ENCODE measurements at regions not wholly inside any gene's neighbourhood (a gene's known extent, or its start where the extent isn't known, plus 50 kb on each side); places are given as distances from the start of the nearest gene placed in this dataset.
A peak's percentile ranks its signal among the peaks of the same experiment; 100 is the strongest.

DNA sequence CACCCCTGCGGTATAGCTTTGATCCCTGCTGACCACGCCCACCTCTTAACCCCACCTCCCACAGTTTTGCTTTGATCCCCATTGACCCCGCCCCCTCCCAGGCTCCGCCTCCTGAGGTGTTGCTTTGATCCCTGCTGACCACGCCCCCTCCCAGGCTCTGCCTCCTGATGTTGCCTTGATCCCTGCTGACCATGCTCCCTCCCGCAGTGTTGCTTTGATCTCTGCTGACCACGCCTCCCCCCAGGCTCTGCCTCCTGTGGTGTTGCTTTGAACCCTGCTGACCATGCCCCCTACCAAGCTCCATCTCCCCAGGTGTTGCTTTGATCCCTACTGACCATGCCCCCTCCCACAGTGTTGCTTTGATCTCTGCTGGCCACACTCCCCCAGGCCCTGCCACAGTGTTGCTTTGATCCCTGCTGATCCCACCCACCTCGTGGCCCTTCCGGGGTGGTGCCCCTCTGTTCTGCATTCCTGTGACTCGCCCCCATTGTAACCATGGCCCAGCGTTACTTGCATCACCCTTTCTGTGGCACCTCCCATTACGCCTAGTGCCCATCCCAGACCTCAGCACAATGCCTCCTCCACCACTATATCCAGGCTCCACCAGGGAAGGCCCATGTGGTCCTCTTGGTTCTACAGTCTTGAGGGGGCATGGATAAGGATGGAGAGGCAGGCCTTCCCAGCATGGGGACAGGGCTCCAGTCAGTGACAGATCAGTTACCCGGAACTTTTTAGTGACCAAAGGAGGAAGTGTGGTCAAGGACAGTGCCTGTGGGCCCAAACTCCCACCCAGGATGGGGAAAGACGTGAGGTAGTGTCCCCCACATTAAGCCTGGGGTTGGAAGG lies 70.8 kb downstream of the ADRA2C start:
- no peak overlapping the region for H3K4me3 Mint-ChIP-seq
- H3K36me3 Mint-ChIP-seq (ENCODE audit: low read depth) = no peaks in the 10 kb centered on the region
- peak; percentile 62 for DNase-seq

DNA sequence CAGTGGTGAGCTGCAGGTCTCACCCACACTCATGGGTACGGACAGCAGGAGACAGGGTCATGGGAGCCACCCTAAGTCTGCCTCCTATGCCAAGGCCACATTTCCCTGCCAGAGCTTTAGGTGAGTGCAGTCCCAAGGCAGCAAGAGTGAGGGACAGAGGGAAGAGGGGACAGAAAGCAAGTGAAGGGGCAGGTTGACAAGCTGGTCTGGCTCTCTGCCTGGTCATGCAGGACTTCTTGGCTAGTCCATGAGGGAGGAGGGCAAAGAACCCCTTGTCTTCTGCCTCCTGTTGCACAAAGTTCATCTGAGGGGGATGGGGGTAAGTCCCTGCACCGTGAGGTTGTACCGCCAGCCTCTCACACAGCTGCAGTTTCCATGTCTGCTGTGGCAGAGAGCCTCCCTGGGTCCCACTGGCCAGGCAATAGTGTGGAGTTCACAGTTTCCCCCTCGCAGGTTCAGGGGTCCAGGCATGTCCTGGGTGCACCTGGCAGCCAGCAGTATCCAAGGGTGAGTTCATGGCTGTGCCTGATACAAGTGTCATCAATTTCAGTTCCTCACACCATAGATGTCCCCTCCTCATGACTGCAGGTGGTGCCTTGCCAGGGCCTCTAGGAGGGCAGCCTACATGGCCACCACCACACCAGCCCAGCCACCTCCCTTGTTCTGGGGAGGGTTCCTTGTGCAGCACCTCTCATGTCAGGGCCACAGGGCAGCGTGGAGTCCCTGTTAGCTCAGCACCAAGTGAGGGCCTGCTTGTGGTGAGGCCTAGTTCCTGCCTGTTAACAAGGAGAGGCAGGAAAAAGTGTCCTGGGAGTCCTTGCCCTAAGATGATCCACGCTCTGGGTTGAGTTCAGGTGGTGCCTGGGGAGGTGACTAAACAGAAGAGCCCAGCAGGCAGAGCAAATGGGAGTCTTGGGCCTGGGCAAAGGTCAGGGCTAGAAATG lies 72.5 kb downstream of the ADRA2C start:
- H3K9me3 Mint-ChIP-seq = no peaks in the 10 kb centered on the region
- DNase-seq = no peak
- no peaks in the 10 kb centered on the region for H3K4me1 Mint-ChIP-seq
- peaks cover 4% of the 10 kb centered on the region for H3K27me3 Mint-ChIP-seq
- no peak overlapping the region for H3K27ac Mint-ChIP-seq
- H3K4me3 Mint-ChIP-seq = no peak overlapping the region
- intact Hi-C loops (cut with micrococcal nuclease) = no loop called here
- no peaks in the 10 kb centered on the region for H3K36me3 Mint-ChIP-seq (ENCODE audit: low read depth)

More for the DNA sequence above, 70.8 kb downstream of the ADRA2C start:
- H3K9me3 Mint-ChIP-seq = no peaks in the 10 kb centered on the region
- intact Hi-C loops (cut with micrococcal nuclease) = no loop called here
- no peak overlapping the region for H3K27ac Mint-ChIP-seq
- peaks cover 4% of the 10 kb centered on the region for H3K27me3 Mint-ChIP-seq
- H3K4me1 Mint-ChIP-seq = no peaks in the 10 kb centered on the region

- intact Hi-C loops (cut with micrococcal nuclease) = no loop called here
Measured at GRCh38 chr4:3845094-3845743, 79.0 kb downstream of the ADRA2C start.

DNA sequence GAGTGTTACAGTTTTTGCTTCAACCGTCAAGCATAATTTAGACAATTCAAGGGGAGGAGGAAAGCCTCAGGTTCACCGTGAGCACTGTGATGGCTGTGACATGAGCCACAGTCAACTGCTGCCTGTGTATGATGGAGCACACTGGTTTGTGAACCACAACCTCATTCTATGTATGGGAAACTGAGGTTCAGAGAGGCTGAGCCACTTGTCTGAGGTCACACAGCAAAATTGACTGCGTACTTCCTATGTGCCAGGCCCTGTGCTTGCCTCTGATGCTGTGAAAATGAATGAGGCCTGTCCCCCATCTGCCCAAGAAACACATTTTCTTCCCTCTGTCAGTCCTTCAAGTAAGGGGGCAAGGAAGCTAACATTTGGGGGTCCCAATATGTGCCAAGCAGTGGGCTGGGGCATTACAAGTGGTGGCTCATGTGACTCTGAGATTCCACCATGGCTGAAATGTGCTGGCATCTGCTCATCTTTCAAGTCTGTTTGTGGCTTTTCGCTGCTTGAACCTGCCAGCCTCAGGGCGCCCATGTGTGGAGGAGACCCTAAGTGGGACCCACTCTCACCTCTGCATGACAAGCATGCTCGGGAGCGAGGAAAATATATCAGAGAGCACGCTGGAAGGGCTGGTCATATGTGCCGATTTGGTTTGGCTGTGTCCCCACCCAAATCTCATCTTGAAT lies 79.7 kb downstream of the ADRA2C start:
- no peaks in the 10 kb centered on the region for H3K36me3 Mint-ChIP-seq (ENCODE audit: low read depth)
- H3K27ac Mint-ChIP-seq = no peak overlapping the region
- intact Hi-C loops (cut with micrococcal nuclease) = no loop called here
- DNase-seq = no peak
- H3K4me3 Mint-ChIP-seq = no peak overlapping the region
- H3K27me3 Mint-ChIP-seq = no peaks in the 10 kb centered on the region
- H3K9me3 Mint-ChIP-seq = no peaks in the 10 kb centered on the region
- no peaks in the 10 kb centered on the region for H3K4me1 Mint-ChIP-seq

More at GRCh38 chr4:3845094-3845743, 79.0 kb downstream of the ADRA2C start:
- Mint-ChIP-seq H3K4me1 (no peaks in the 10 kb centered on the region), H3K4me3 (no peak overlapping the region), H3K27me3 (no peaks in the 10 kb centered on the region), H3K36me3 (ENCODE audit: low read depth) (no peaks in the 10 kb centered on the region), H3K27ac (no peak overlapping the region), H3K9me3 (no peaks in the 10 kb centered on the region)
- no peak for DNase-seq

DNA sequence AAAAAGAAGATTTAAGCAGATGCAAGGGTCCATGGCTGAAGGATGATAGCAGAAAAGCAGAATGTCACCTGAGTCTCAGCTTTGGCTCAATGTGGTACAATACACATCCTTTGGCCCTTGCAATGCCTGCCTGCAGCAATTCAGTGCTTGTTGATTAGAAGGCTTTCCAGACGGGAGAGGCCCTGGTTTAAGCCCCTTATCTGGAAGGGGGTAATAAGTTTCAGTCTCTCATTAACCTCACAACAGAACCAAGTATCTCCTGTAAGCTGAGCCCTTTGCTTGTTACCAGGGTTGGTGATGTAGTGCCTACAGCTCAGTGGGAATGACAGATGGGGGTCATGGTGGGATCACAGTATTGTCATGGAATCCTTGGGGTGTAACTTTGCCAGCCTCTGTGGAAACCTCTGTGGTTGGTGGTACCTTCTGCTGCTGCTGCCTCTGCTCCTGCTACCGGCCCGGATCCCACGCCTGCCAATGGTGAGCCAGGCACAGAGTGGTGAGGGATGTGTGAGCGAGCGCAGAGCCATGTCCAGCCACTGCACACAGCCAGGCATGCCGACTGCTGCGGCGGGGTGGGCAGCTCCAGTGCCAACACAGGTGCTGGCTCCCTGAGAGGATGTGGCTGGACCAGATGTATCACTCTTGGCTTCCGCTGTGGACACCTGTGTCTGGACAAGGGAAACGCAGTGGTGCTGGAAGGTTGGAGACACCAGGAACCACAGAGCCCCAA lies 81.2 kb downstream of the ADRA2C start:
- Mint-ChIP-seq H3K27me3 (no peaks in the 10 kb centered on the region), H3K4me1 (no peaks in the 10 kb centered on the region), H3K4me3 (no peak overlapping the region), H3K36me3 (ENCODE audit: low read depth) (no peaks in the 10 kb centered on the region), H3K27ac (no peak overlapping the region), H3K9me3 (no peaks in the 10 kb centered on the region)
- intact Hi-C loops (cut with micrococcal nuclease) = no loop called here
- DNase-seq = no peak

DNA sequence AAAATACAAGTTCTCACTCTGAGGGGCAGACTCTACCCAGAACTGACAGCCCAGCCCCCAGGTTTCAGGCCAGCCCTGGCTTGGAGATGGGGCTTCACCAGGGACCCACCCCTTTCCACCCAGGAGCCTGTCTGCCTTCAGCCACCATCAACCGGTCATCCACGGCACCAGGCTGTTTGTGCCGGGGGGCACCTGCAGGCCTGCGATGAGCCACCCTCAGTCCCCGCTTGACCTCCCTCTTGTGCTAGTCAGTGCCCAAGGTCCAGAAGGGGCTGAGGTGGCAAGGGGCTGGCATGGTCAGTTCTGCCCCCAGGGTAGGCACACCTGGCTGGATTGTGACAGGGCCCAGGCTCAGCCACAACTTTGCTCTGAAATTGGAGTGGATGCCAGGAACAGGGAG lies 82.1 kb downstream of the ADRA2C start:
- Mint-ChIP-seq H3K27me3 (no peaks in the 10 kb centered on the region), H3K27ac (no peak overlapping the region), H3K4me1 (no peaks in the 10 kb centered on the region), H3K4me3 (no peak overlapping the region), H3K36me3 (ENCODE audit: low read depth) (no peaks in the 10 kb centered on the region), H3K9me3 (no peaks in the 10 kb centered on the region)
- intact Hi-C loops (cut with micrococcal nuclease) = no loop called here
- DNase-seq = no peak

DNA sequence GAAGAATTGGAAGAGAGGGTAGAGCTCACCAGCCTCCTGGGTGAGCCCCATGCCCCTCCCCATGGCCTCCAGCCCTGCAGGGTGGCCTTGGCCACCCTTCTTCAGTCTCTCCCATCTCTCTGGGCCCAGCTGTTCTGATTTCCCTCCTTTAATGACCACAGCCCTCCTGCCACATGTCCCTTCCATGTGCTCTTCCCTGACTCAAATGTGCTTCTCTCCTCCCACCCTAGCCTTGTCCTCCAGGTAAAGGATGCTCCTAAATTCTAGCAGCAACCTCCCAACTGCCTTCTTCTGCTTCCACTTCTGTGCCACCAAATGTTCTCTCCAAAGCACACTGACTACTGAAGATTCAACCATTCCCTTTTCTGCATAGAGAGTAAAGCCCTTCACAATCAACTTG lies 83.0 kb downstream of the ADRA2C start:
- Mint-ChIP-seq H3K4me1 (no peaks in the 10 kb centered on the region), H3K36me3 (ENCODE audit: low read depth) (no peaks in the 10 kb centered on the region), H3K27me3 (no peaks in the 10 kb centered on the region), H3K4me3 (no peak overlapping the region), H3K9me3 (no peaks in the 10 kb centered on the region), H3K27ac (no peak overlapping the region)
- no peak for DNase-seq
- intact Hi-C loops (cut with micrococcal nuclease) = no loop called here

DNA sequence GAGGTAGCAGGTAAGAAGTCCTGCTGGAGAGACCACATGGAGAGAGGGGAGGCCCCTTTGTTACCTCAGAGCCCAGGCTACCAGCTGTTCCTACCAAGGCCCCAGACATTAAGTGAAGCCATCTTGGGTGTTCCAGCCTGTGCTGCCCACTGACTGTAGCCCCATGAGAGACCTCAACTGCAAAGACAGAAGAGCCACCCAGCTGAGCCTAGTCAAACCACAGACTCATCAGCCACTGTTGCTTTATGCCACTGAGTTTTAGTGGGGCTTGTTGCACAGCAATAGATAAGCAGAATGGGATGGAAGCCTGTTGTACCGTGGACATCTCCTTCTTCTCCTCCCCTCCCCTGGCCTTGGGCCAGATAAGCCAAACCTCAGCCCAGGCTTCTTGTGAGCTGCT lies 83.9 kb downstream of the ADRA2C start:
- Mint-ChIP-seq H3K27ac (no peak overlapping the region), H3K4me3 (no peak overlapping the region), H3K36me3 (ENCODE audit: low read depth) (no peaks in the 10 kb centered on the region), H3K9me3 (no peaks in the 10 kb centered on the region), H3K4me1 (no peaks in the 10 kb centered on the region), H3K27me3 (no peaks in the 10 kb centered on the region)
- DNase-seq = no peak
- intact Hi-C loops (cut with micrococcal nuclease) = no loop called here

DNA sequence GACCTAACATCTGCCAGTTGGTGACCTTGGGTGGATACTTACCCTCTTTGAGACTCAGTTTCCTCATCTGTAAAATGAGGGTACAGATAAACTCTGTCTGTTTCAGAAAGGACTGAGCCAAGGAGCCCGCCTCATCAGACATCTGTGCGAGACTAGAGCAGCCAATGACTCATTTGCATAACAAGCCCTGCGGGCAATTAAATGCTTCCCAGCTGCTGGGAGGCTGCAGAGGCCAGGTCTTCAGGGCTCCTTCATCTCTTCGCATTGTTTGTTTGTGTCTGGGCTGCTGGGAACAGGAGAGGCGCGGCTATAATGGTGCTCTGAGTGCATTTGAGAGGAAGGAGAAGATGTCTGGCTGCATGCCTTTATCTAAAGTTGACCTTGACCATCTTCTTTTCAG lies 85.0 kb downstream of the ADRA2C start:
- H3K27me3 Mint-ChIP-seq = no peaks in the 10 kb centered on the region
- H3K9me3 Mint-ChIP-seq = no peaks in the 10 kb centered on the region
- no peaks in the 10 kb centered on the region for H3K4me1 Mint-ChIP-seq
- no peak for DNase-seq
- no peak overlapping the region for H3K4me3 Mint-ChIP-seq
- intact Hi-C loops (cut with micrococcal nuclease) = no loop called here
- no peak overlapping the region for H3K27ac Mint-ChIP-seq
- H3K36me3 Mint-ChIP-seq (ENCODE audit: low read depth) = no peaks in the 10 kb centered on the region

DNA sequence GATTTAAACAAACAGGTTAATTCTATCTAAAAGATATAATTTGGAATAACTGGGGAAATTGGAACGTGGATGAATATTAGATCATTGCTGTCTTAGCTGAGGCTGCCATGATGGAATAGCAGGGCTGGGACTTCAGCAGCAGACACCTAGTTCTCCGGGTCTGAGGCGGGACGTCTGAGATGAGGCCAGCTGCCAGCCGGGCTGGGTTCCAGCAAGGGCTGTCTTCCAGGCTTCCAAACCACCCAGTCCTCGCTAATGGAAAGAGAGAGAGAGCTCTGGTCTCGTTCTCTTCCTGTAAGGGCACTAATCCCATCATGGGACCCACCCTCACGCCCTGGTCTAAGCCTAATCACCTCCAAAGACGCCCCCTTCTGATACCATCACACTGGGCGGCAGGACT lies 85.7 kb downstream of the ADRA2C start:
- H3K9me3 Mint-ChIP-seq = no peaks in the 10 kb centered on the region
- intact Hi-C loops (cut with micrococcal nuclease) = no loop called here
- no peak overlapping the region for H3K4me3 Mint-ChIP-seq
- no peaks in the 10 kb centered on the region for H3K36me3 Mint-ChIP-seq (ENCODE audit: low read depth)
- no peak overlapping the region for H3K27ac Mint-ChIP-seq
- DNase-seq = no peak
- no peaks in the 10 kb centered on the region for H3K4me1 Mint-ChIP-seq
- H3K27me3 Mint-ChIP-seq = no peaks in the 10 kb centered on the region

DNA sequence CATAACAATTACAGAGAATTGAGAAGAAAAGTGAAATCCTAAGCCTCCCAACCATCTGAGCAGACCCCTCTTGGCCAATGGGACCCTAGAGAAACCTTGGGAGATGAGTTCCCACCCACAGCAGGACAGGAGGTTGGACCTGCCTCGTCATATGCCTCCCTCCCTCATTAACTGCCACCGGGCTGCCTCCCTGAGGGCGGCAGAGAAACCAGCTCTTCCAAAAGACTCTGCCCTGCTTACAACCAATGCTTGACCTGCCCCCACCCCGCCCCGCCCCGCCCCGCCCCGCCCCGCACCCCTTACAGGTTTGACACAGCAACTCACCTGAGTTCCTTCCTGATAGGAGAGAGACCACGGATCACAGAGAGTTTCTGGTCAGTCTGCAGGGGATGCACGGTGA lies 86.1 kb downstream of the ADRA2C start:
- no peaks in the 10 kb centered on the region for H3K4me1 Mint-ChIP-seq
- H3K9me3 Mint-ChIP-seq = no peaks in the 10 kb centered on the region
- no peak for DNase-seq
- H3K4me3 Mint-ChIP-seq = no peak overlapping the region
- no peaks in the 10 kb centered on the region for H3K36me3 Mint-ChIP-seq (ENCODE audit: low read depth)
- intact Hi-C loops (cut with micrococcal nuclease) = no loop called here
- H3K27me3 Mint-ChIP-seq = no peaks in the 10 kb centered on the region
- no peak overlapping the region for H3K27ac Mint-ChIP-seq

- no peaks in the 10 kb centered on the region for H3K36me3 Mint-ChIP-seq (ENCODE audit: low read depth)
- H3K27me3 Mint-ChIP-seq = no peaks in the 10 kb centered on the region
- no peak overlapping the region for H3K27ac Mint-ChIP-seq
- DNase-seq = no peak
- intact Hi-C loops (cut with micrococcal nuclease) = no loop called here
- no peaks in the 10 kb centered on the region for H3K4me1 Mint-ChIP-seq
- H3K9me3 Mint-ChIP-seq = no peaks in the 10 kb centered on the region
- H3K4me3 Mint-ChIP-seq = no peak overlapping the region
Measured at GRCh38 chr4:3852711-3853110, 86.5 kb downstream of the ADRA2C start.

GRCh38 chr4:3853388-3854035 lies 87.3 kb downstream of the ADRA2C start:
- no peaks in the 10 kb centered on the region for H3K36me3 Mint-ChIP-seq (ENCODE audit: low read depth)
- H3K27ac Mint-ChIP-seq = no peak overlapping the region
- no peaks in the 10 kb centered on the region for H3K4me1 Mint-ChIP-seq
- intact Hi-C loops (cut with micrococcal nuclease) = no loop called here
- H3K9me3 Mint-ChIP-seq = no peaks in the 10 kb centered on the region
- H3K4me3 Mint-ChIP-seq = no peak overlapping the region
- H3K27me3 Mint-ChIP-seq = no peaks in the 10 kb centered on the region
- no peak for DNase-seq
